IMR-90 (cell line): ENCODE measurements at regions not wholly inside any gene's neighbourhood (a gene's known extent, or its start where the extent isn't known, plus 50 kb on each side); places are given as distances from the start of the nearest gene placed in this dataset.

ENCODE experiments used
- ATAC-seq: fragments of 200-7000 bp; cut with Tn5 transposase; 2 replicates; pipeline ENCODE4 v1.9.1; 2020; ENCODE audit warnings: low read depth, mild to moderate bottlenecking, moderate library complexity
- BruUV-seq: library from RNA; stranded (reverse); fragments of 400-500 nt; replicated peaks from 2 replicates; lab custom pipeline; 2021; lab: Mats Ljungman, UMichigan
- CTCF ChIA-PET: fragments of 300-600 bp; formaldehyde crosslinking; extraction: SDS; loops from one replicate; lab custom pipeline; 2021; ENCODE audit warnings: antibody characterized with exemption; lab: Yijun Ruan, JAX
- POLR2A ChIA-PET: fragments of 300-600 bp; sonication (Branson Sonifier 250); formaldehyde crosslinking; loops from one replicate; lab custom pipeline; 2022; ENCODE audit warnings: antibody characterized with exemption; ENCODE audit not compliant: unreplicated experiment; lab: Charles Lee
- DNase-seq: peaks from one replicate; pipeline ENCODE4 v3.0.0; 2013
- H2AFZ ChIP-seq: replicated peaks from 2 replicates; pipeline ENCODE3; 2013; ENCODE audit warnings: low read length, mild to moderate bottlenecking; ENCODE audit not compliant: poor library complexity
- H2AK5ac ChIP-seq: 2 replicates; pipeline ENCODE4 v1.6.1; 2013; ENCODE audit warnings: low read depth, low read length, inconsistent platforms
- H2AK9ac ChIP-seq: replicated peaks from 2 replicates; pipeline ENCODE3; 2013; ENCODE audit warnings: mild to moderate bottlenecking, low read depth, low read length, moderate library complexity; ENCODE audit not compliant: poor library complexity
- H2BK120ac ChIP-seq: 2 replicates; pipeline ENCODE4 v1.6.1; 2013; ENCODE audit warnings: low read depth, low read length, inconsistent platforms
- H2BK15ac ChIP-seq: 3 replicates; pipeline ENCODE4 v1.6.1; 2013; ENCODE audit warnings: low read depth, low read length, inconsistent platforms
- H2BK20ac ChIP-seq: 2 replicates; pipeline ENCODE4 v1.6.1; 2013; ENCODE audit warnings: low read depth, mild to moderate bottlenecking, inconsistent platforms, low read length, moderate library complexity
- H2BK5ac ChIP-seq: 2 replicates; pipeline ENCODE4 v1.6.1; 2013; ENCODE audit warnings: mild to moderate bottlenecking, low read depth, low read length, inconsistent platforms; ENCODE audit not compliant: poor library complexity, severe bottlenecking
- H3K14ac ChIP-seq: replicated peaks from 2 replicates; pipeline ENCODE4 v1.6.1; 2013; ENCODE audit warnings: low read depth, low read length, inconsistent platforms
- H3K18ac ChIP-seq: 2 replicates; pipeline ENCODE4 v1.6.1; 2013; ENCODE audit warnings: low read depth, low read length, control low read depth
- H3K23ac ChIP-seq: 2 replicates; pipeline ENCODE4 v1.6.1; 2013; ENCODE audit warnings: low read depth, low read length, inconsistent platforms
- H3K27ac ChIP-seq: 2 replicates; pipeline ENCODE4 v1.5.1; 2013; ENCODE audit warnings: mild to moderate bottlenecking, control low read depth, low read length; ENCODE audit not compliant: insufficient read depth
- H3K27me3 ChIP-seq: 2 replicates; pipeline ENCODE4 v1.6.1; 2013; ENCODE audit warnings: low read length; ENCODE audit not compliant: control insufficient read depth, insufficient read depth
- H3K36me3 ChIP-seq: 2 replicates; pipeline ENCODE4 v1.6.1; 2013; ENCODE audit warnings: low read length, mixed read lengths; ENCODE audit not compliant: control insufficient read depth, insufficient read depth
- H3K4ac ChIP-seq: 2 replicates; pipeline ENCODE4 v1.6.1; 2013; ENCODE audit warnings: low read depth, low read length, inconsistent platforms
- H3K4me1 ChIP-seq: 2 replicates; pipeline ENCODE4 v1.6.1; 2013; ENCODE audit warnings: low read length, mixed read lengths; ENCODE audit not compliant: control insufficient read depth, insufficient read depth
- H3K4me2 ChIP-seq: 2 replicates; pipeline ENCODE4 v1.6.1; 2013; ENCODE audit warnings: low read depth, mild to moderate bottlenecking, control low read depth, low read length, moderate library complexity
- H3K4me3 ChIP-seq: 2 replicates; pipeline ENCODE4 v1.5.1; 2013; ENCODE audit warnings: low read depth, mild to moderate bottlenecking, control low read depth, low read length, moderate library complexity; ENCODE audit not compliant: insufficient read depth
- H3K56ac ChIP-seq: 2 replicates; pipeline ENCODE4 v1.6.1; 2013; ENCODE audit warnings: low read length, inconsistent platforms; ENCODE audit not compliant: insufficient read depth; ENCODE audit errors: extremely low read depth
- H3K79me1 ChIP-seq, 2 experiments: 2 replicates each; pipeline ENCODE4 v1.6.1; 2013; ENCODE audit warnings: low read length in 2 of 2, inconsistent platforms in 1 of 2, low read depth in 1 of 2
- H3K9ac ChIP-seq: 2 replicates; pipeline ENCODE4 v1.6.1; 2013; ENCODE audit warnings: low read depth, low read length, control low read depth
- H3K9me1 ChIP-seq: 2 replicates; pipeline ENCODE4 v1.6.1; 2013; ENCODE audit warnings: low read length, inconsistent platforms; ENCODE audit not compliant: insufficient read depth
- H3K9me3 ChIP-seq: 2 replicates; pipeline ENCODE4 v1.6.1; 2013; ENCODE audit warnings: low read length; ENCODE audit not compliant: control insufficient read depth, insufficient read depth
- H4K20me1 ChIP-seq: 2 replicates; pipeline ENCODE4 v1.6.1; 2013; ENCODE audit warnings: low read length, inconsistent platforms; ENCODE audit not compliant: insufficient read depth
- H4K5ac ChIP-seq: 2 replicates; pipeline ENCODE4 v1.6.1; 2013; ENCODE audit warnings: mild to moderate bottlenecking, low read depth, low read length, control low read depth
- H4K8ac ChIP-seq, 2 experiments: 2 replicates each; pipeline ENCODE4 v1.6.1; 2013; ENCODE audit warnings: low read depth in 2 of 2, low read length in 2 of 2, control low read depth in 1 of 2, inconsistent platforms in 1 of 2
- H4K91ac ChIP-seq: 2 replicates; pipeline ENCODE4 v1.6.1; 2013; ENCODE audit warnings: low read depth, low read length, inconsistent platforms; ENCODE audit not compliant: insufficient read depth
- BHLHE40 ChIP-seq: fragments of 150-350 bp; IDR thresholded peaks from 2 replicates; pipeline ENCODE4 v1.6.1; 2016; ENCODE audit warnings: mild to moderate bottlenecking, low read depth, low read length
- WGBS, 2 experiments: methylation state at CpG; one replicate each; pipeline versions ENCODE4 v1.1.5 to v1.1.7; 2013; ENCODE audit warnings: missing lambda C conversion rate in 2 of 2; ENCODE audit not compliant: insufficient read length in 1 of 2; ENCODE audit errors: extremely low coverage in 2 of 2; 5-methylcytosine and 5-hydroxymethylcytosine counted together
- dilution Hi-C: fragments of 300-500 bp; cut with HindIII; formaldehyde crosslinking; loops from one replicate; pipeline ENCODE4 v1.14.3; 2018; ENCODE audit warnings: low sequenced_read_pairs; ENCODE audit not compliant: unreplicated experiment
- in situ Hi-C: fragments of 300-500 bp; cut with MboI; formaldehyde crosslinking; loops from 3 replicates; pipeline ENCODE4 v1.14.3; 2019; ENCODE audit warnings: low sequenced_read_pairs, inconsistent platforms, mixed read lengths
- intact Hi-C: fragments of 100-400 bp; cut with micrococcal nuclease; formaldehyde crosslinking; loops from 2 replicates; pipeline ENCODE4 v1.10.0; 2022

DNA sequence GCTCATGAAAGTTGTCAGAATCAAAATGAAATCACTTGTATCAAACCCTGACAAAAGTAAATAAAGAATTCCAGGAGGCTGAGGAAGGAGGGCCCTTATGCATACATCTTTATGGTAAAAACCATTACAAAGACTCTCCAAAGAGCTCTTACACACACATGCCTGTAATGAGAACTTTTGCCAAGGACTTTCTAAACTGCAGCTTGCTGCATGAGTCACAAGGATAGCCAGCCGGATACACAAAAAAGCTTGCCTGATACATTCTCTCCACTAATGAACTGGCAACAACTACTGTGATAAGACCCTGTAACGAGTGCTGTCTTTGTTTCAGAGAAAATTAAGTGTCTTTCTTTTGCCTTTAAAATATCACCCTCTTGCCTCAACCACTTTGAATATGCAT lies 618.1 kb downstream of the PPP4R3C start:
- no peak overlapping the region for H3K4me2 ChIP-seq
- H3K23ac ChIP-seq: no peak overlapping the region
- CTCF ChIA-PET: no interaction called here
- H3K36me3 ChIP-seq: no peaks in the 10 kb centered on the region
- H2AFZ ChIP-seq: no peak overlapping the region
- H4K20me1 ChIP-seq: no peaks in the 10 kb centered on the region
- H3K9ac ChIP-seq: no peak overlapping the region
- no peaks in the 10 kb centered on the region for H3K9me1 ChIP-seq
- H3K18ac ChIP-seq: no peak overlapping the region
- H3K4me1 ChIP-seq: no peaks in the 10 kb centered on the region
- no peak overlapping the region for H4K5ac ChIP-seq
- no peak overlapping the region for H3K56ac ChIP-seq
- H2BK5ac ChIP-seq: no peak overlapping the region
- dilution Hi-C loops: no loop called here
- H4K91ac ChIP-seq: no peak overlapping the region
- H4K8ac ChIP-seq: no peak overlapping the region
- no peak overlapping the region for H3K4me3 ChIP-seq
- in situ Hi-C loops: no loop called here
- POLR2A ChIA-PET: no interaction called here
- H2AK5ac ChIP-seq: no peak overlapping the region
- DNase-seq: no peak
- H3K27me3 ChIP-seq: no peaks in the 10 kb centered on the region
- no peak overlapping the region for H3K14ac ChIP-seq
- H3K79me1 ChIP-seq: no peaks in the 10 kb centered on the region
- BruUV-seq: no TSS peak
- no peak overlapping the region for H2AK9ac ChIP-seq
- H2BK120ac ChIP-seq: no peak overlapping the region
- no peak for TF ChIP-seq BHLHE40
- H2BK15ac ChIP-seq: no peak overlapping the region
- H3K9me3 ChIP-seq: no peaks in the 10 kb centered on the region
- no peak for ATAC-seq
- H2BK20ac ChIP-seq: no peak overlapping the region
- WGBS, 2 experiments: no CpG with 5 or more reads among the region's 2 CpGs
- intact Hi-C loops: no loop called here
- H3K27ac ChIP-seq: no peak overlapping the region
- no peak overlapping the region for H3K4ac ChIP-seq
